Neural progenitor cell (in vitro differentiated cells): ENCODE measurements at regions not wholly inside any gene's neighbourhood (a gene's known extent, or its start where the extent isn't known, plus 50 kb on each side); places are given as distances from the start of the nearest gene placed in this dataset.

Experiments used
- EZH2 ChIP-seq: fragments of 200-600 bp; sonication (generic); IDR thresholded peaks from 2 replicates; pipeline ENCODE4 v1.6.1; 2017; ENCODE audit warnings: antibody characterized with exemption, mild to moderate bottlenecking, moderate library complexity
- TF ChIP-seq, protein P1 (sequence below): fragments of 200-600 bp; sonication (generic); IDR thresholded peaks from 2 replicates; pipeline ENCODE4 v1.5.1; 2017; ENCODE audit warnings: antibody characterized with exemption, mild to moderate bottlenecking

DNA sequence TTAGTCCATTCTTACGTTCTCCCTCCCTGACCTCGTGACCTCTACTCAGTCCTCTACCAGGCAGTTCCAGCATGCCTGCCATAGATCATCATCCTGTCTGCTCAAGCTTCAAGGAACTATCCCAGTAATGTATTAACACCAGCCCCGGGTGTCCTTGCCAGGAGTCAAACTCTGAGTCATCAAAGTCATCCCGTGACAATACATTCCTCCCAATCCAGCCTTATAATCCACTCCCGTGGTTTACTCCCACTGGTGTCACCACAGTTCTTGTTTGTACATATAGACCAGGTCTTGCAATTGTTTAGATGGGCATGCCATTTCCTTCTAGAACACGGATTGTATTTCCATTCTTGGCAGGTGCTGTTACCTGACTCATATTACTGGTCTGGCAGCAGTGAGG lies 68.7 kb upstream of the TAB3 start:
- TF ChIP-seq, protein P1, sequence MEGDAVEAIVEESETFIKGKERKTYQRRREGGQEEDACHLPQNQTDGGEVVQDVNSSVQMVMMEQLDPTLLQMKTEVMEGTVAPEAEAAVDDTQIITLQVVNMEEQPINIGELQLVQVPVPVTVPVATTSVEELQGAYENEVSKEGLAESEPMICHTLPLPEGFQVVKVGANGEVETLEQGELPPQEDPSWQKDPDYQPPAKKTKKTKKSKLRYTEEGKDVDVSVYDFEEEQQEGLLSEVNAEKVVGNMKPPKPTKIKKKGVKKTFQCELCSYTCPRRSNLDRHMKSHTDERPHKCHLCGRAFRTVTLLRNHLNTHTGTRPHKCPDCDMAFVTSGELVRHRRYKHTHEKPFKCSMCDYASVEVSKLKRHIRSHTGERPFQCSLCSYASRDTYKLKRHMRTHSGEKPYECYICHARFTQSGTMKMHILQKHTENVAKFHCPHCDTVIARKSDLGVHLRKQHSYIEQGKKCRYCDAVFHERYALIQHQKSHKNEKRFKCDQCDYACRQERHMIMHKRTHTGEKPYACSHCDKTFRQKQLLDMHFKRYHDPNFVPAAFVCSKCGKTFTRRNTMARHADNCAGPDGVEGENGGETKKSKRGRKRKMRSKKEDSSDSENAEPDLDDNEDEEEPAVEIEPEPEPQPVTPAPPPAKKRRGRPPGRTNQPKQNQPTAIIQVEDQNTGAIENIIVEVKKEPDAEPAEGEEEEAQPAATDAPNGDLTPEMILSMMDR, result no peak
- TF ChIP-seq EZH2, result no peak
